PFSK-1 (cell line): ENCODE measurements at regions not wholly inside any gene's neighbourhood (a gene's known extent, or its start where the extent isn't known, plus 50 kb on each side); places are given as distances from the start of the nearest gene placed in this dataset.

Experiments used
- FOXP2 ChIP-seq: optimal IDR thresholded peaks from 2 replicates; pipeline ENCODE3; 2011; ENCODE audit warnings: borderline replicate concordance, control low read depth, inconsistent platforms; ENCODE audit not compliant: insufficient read depth; ENCODE audit errors: extremely low read length, extremely low read depth
- POLR2AphosphoS5 ChIP-seq: IDR thresholded peaks from 2 replicates; pipeline ENCODE4 v1.6.1; 2012; ENCODE audit warnings: low read depth, mild to moderate bottlenecking, control low read depth, low read length, moderate library complexity
- REST ChIP-seq, 2 experiments: IDR thresholded peaks; 2 replicates each; pipeline versions ENCODE4 v1.6.1 to v1.8.0; 2011 to 2012; ENCODE audit warnings: low read depth in 2 of 2, low read length in 2 of 2, control low read depth in 1 of 2, inconsistent platforms in 1 of 2, mild to moderate bottlenecking in 1 of 2, moderate library complexity in 1 of 2; ENCODE audit not compliant: insufficient read depth in 1 of 2
- SIN3A ChIP-seq: IDR thresholded peaks from 2 replicates; pipeline ENCODE4 v1.6.1; 2012; ENCODE audit warnings: mild to moderate bottlenecking, low read length, moderate library complexity, borderline replicate concordance; ENCODE audit not compliant: insufficient read depth
- TAF1 ChIP-seq: IDR thresholded peaks from 2 replicates; pipeline ENCODE4 v1.6.1; 2012; ENCODE audit warnings: low read length, control low read depth, borderline replicate concordance; ENCODE audit not compliant: insufficient read depth

GRCh38 chr10:4647109-4647785, 178.8 kb upstream of the AKR1E2 start:
- TF ChIP-seq REST (IDR thresholded peaks at IDR 0.05; ENCODE audit: insufficient read depth in 1 of 2, low read depth in 2 of 2, low read length in 2 of 2) (no peak), POLR2AphosphoS5 (no peak), TAF1 (no peak), SIN3A (no peak), FOXP2 (no peak)

GRCh38 chr10:4646547-4646946, 179.5 kb upstream of the AKR1E2 start:
- no peak for TF ChIP-seq POLR2AphosphoS5
- TF ChIP-seq TAF1 = no peak
- TF ChIP-seq SIN3A = no peak
- no peak for TF ChIP-seq FOXP2
- no peak for TF ChIP-seq REST (IDR thresholded peaks at IDR 0.05; ENCODE audit: insufficient read depth in 1 of 2, low read depth in 2 of 2, low read length in 2 of 2)

- no peak for TF ChIP-seq SIN3A
- no peak for TF ChIP-seq TAF1
- no peak for TF ChIP-seq POLR2AphosphoS5
- no peak for TF ChIP-seq FOXP2
- no peak for TF ChIP-seq REST (IDR thresholded peaks at IDR 0.05; ENCODE audit: insufficient read depth in 1 of 2, low read depth in 2 of 2, low read length in 2 of 2)
Measured at GRCh38 chr10:4645836-4646235, 180.2 kb upstream of the AKR1E2 start.

GRCh38 chr10:4643471-4643870, 182.5 kb upstream of the AKR1E2 start:
- TF ChIP-seq REST (IDR thresholded peaks at IDR 0.05; ENCODE audit: insufficient read depth in 1 of 2, low read depth in 2 of 2, low read length in 2 of 2) = no peak
- TF ChIP-seq TAF1 = no peak
- TF ChIP-seq SIN3A = no peak
- no peak for TF ChIP-seq FOXP2

- no peak for TF ChIP-seq POLR2AphosphoS5
- TF ChIP-seq REST (IDR thresholded peaks at IDR 0.05; ENCODE audit: insufficient read depth in 1 of 2, low read depth in 2 of 2, low read length in 2 of 2) = no peak
Measured at GRCh38 chr10:4639960-4640359, 186.0 kb upstream of the AKR1E2 start.
